HL-60 (cell line): ENCODE measurements at regions not wholly inside any gene's neighbourhood (a gene's known extent, or its start where the extent isn't known, plus 50 kb on each side); places are given as distances from the start of the nearest gene placed in this dataset.

Experiments
- GABPA ChIP-seq: IDR thresholded peaks from 2 replicates; pipeline ENCODE4 v1.6.1; 2012; ENCODE audit warnings: low read depth
- POLR2AphosphoS5 ChIP-seq: IDR thresholded peaks from 2 replicates; pipeline ENCODE4 v1.6.1; 2012; ENCODE audit warnings: low read depth
- SPI1 ChIP-seq: IDR thresholded peaks from 2 replicates; pipeline ENCODE4 v1.6.1; 2012; ENCODE audit warnings: low read depth, mild to moderate bottlenecking, borderline replicate concordance
- TF ChIP-seq, protein P1 (sequence below): IDR thresholded peaks from one replicate; pipeline ENCODE4 v1.5.1; 2011; ENCODE audit warnings: low read length, control low read depth, inconsistent platforms; ENCODE audit not compliant: insufficient read depth
- TF ChIP-seq, protein P2 (sequence below): IDR thresholded peaks from 2 replicates; pipeline ENCODE4 v1.6.1; 2012; ENCODE audit warnings: low read depth; ENCODE audit not compliant: insufficient replicate concordance

DNA sequence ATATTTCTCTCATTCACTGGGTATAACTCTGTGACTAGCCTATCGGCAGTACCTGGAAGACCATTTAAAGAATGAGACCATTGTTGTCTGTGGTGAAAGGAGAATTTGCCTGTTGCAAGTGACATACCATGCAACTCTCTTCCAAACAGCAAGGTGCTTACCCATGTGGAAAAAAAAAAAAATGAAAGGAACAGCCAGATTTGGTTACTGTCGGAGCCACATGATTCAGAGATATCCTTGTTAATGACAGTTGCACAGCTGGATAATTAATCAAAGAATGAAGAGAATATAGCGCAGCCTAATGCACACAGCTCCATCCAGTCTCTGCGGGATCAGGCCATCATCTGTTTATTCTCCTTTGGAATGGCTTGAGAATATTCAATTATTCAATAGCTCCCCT is 141.8 kb downstream of the HRH4 start:
- TF ChIP-seq, protein P1, sequence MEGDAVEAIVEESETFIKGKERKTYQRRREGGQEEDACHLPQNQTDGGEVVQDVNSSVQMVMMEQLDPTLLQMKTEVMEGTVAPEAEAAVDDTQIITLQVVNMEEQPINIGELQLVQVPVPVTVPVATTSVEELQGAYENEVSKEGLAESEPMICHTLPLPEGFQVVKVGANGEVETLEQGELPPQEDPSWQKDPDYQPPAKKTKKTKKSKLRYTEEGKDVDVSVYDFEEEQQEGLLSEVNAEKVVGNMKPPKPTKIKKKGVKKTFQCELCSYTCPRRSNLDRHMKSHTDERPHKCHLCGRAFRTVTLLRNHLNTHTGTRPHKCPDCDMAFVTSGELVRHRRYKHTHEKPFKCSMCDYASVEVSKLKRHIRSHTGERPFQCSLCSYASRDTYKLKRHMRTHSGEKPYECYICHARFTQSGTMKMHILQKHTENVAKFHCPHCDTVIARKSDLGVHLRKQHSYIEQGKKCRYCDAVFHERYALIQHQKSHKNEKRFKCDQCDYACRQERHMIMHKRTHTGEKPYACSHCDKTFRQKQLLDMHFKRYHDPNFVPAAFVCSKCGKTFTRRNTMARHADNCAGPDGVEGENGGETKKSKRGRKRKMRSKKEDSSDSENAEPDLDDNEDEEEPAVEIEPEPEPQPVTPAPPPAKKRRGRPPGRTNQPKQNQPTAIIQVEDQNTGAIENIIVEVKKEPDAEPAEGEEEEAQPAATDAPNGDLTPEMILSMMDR = no peak
- TF ChIP-seq, protein P2, sequence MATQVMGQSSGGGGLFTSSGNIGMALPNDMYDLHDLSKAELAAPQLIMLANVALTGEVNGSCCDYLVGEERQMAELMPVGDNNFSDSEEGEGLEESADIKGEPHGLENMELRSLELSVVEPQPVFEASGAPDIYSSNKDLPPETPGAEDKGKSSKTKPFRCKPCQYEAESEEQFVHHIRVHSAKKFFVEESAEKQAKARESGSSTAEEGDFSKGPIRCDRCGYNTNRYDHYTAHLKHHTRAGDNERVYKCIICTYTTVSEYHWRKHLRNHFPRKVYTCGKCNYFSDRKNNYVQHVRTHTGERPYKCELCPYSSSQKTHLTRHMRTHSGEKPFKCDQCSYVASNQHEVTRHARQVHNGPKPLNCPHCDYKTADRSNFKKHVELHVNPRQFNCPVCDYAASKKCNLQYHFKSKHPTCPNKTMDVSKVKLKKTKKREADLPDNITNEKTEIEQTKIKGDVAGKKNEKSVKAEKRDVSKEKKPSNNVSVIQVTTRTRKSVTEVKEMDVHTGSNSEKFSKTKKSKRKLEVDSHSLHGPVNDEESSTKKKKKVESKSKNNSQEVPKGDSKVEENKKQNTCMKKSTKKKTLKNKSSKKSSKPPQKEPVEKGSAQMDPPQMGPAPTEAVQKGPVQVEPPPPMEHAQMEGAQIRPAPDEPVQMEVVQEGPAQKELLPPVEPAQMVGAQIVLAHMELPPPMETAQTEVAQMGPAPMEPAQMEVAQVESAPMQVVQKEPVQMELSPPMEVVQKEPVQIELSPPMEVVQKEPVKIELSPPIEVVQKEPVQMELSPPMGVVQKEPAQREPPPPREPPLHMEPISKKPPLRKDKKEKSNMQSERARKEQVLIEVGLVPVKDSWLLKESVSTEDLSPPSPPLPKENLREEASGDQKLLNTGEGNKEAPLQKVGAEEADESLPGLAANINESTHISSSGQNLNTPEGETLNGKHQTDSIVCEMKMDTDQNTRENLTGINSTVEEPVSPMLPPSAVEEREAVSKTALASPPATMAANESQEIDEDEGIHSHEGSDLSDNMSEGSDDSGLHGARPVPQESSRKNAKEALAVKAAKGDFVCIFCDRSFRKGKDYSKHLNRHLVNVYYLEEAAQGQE = no peak
- TF ChIP-seq POLR2AphosphoS5 (no peak), GABPA (no peak), SPI1 (no peak)
